ENCODE measurements at regions not wholly inside any gene's neighbourhood (a gene's known extent, or its start where the extent isn't known, plus 50 kb on each side); places are given as distances from the start of the nearest gene placed in this dataset.

DNA sequence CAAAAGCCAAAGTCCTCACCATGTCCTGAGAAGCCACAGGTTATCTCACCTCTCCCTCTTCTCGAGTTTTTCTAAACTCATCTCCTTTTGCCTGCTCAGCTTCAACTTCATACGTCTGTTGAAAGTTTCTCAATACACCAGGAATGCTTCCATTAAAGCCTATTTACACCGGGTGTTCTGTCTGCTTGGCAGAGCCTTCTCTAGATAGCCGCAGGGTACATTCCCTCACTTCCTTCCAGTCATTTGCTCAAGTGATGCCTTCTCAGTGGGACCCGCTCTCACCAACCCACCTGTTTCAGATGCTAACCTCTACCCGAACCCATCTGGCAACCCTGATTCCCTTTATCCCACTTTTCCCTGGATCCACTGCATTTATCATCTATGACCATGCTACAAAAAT is 257.0 kb upstream of the ADGRL2 start:
- H3K4me1 ChIP-seq (ENCODE audit: insufficient read depth, insufficient read length), result peaks cover 3% of the 10 kb centered on the region
- H3K9me3 ChIP-seq (ENCODE audit: insufficient read depth, low read length), result no peaks in the 10 kb centered on the region
- DNase-seq (ENCODE audit: low read depth, low spot score), result no peak
- H3K9ac ChIP-seq (ENCODE audit: insufficient read length, low read depth), result no peak overlapping the region
- no peak overlapping the region for H3K4me3 ChIP-seq (ENCODE audit: insufficient read length, low read depth)
- no peaks in the 10 kb centered on the region for H3K27me3 ChIP-seq (ENCODE audit: insufficient read depth, insufficient read length)
- TF ChIP-seq ZNF274 (IDR thresholded peaks at IDR 0.05; ENCODE audit: low read depth, low read length), result no peak
- TF ChIP-seq YY1 (IDR thresholded peaks at IDR 0.05; ENCODE audit: insufficient read depth, insufficient read length), result no peak
- no peak for TF ChIP-seq SUZ12 (IDR thresholded peaks at IDR 0.05; ENCODE audit: extremely low read depth, insufficient read depth, insufficient read length)
- H3K36me3 ChIP-seq (ENCODE audit: insufficient read depth, insufficient read length, low read length), result no peaks in the 10 kb centered on the region

DNA sequence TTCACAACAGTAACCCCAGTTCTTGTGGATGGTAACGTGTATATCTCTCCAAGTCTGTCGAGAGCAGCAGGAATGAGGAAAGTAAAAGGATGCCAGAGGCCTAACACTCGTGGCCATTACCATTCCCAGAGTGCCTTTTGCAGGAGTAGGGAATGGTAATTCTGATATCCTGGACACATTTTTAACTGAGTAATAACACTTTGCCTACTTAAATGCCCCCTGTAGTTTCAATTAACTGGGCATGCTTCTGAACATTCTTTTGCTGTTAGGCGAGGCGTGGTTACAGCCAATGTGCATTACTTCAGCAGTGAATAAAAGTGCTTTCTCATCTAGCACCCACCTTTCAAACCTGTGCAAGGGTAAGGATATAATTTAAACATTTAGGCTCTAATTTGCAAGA is 258.5 kb upstream of the ADGRL2 start:
- Histone ChIP-seq H3K4me1 (ENCODE audit: insufficient read depth, insufficient read length) (peaks cover 3% of the 10 kb centered on the region), H3K36me3 (ENCODE audit: insufficient read depth, insufficient read length, low read length) (no peaks in the 10 kb centered on the region), H3K9ac (ENCODE audit: insufficient read length, low read depth) (no peak overlapping the region), H3K9me3 (ENCODE audit: insufficient read depth, low read length) (no peaks in the 10 kb centered on the region), H3K4me3 (ENCODE audit: insufficient read length, low read depth) (no peak overlapping the region), H3K27me3 (ENCODE audit: insufficient read depth, insufficient read length) (no peaks in the 10 kb centered on the region)
- no peak for DNase-seq (ENCODE audit: low read depth, low spot score)
- TF ChIP-seq YY1 (IDR thresholded peaks at IDR 0.05; ENCODE audit: insufficient read depth, insufficient read length), result no peak
- TF ChIP-seq ZNF274 (IDR thresholded peaks at IDR 0.05; ENCODE audit: low read depth, low read length), result no peak
- TF ChIP-seq SUZ12 (IDR thresholded peaks at IDR 0.05; ENCODE audit: extremely low read depth, insufficient read depth, insufficient read length), result no peak

DNA sequence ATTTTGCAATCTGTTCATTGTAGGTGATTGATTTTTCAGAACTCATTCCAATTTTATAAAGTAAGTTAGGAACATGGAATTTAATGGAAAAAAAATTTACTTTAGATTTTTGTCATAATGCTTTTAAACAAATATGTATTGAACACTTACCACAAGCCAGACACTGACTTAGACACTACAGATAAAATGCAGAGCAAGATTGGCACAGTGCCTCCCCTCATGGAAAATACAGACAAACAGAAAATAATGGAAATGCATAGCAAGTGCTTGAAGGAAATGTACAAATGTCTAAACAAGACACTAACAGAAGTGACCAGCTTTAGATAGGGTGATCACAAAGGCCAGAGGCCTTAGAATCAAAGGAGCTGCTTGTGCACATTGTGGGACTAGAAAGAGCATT is 260.5 kb upstream of the ADGRL2 start:
- Histone ChIP-seq H3K4me3 (ENCODE audit: insufficient read length, low read depth) (no peak overlapping the region), H3K9me3 (ENCODE audit: insufficient read depth, low read length) (no peaks in the 10 kb centered on the region), H3K27me3 (ENCODE audit: insufficient read depth, insufficient read length) (no peaks in the 10 kb centered on the region), H3K9ac (ENCODE audit: insufficient read length, low read depth) (no peak overlapping the region), H3K4me1 (ENCODE audit: insufficient read depth, insufficient read length) (no peaks in the 10 kb centered on the region), H3K36me3 (ENCODE audit: insufficient read depth, insufficient read length, low read length) (no peaks in the 10 kb centered on the region)
- no peak for TF ChIP-seq SUZ12 (IDR thresholded peaks at IDR 0.05; ENCODE audit: extremely low read depth, insufficient read depth, insufficient read length)
- TF ChIP-seq ZNF274 (IDR thresholded peaks at IDR 0.05; ENCODE audit: low read depth, low read length), result no peak
- TF ChIP-seq YY1 (IDR thresholded peaks at IDR 0.05; ENCODE audit: insufficient read depth, insufficient read length), result no peak
- no peak for DNase-seq (ENCODE audit: low read depth, low spot score)

DNA sequence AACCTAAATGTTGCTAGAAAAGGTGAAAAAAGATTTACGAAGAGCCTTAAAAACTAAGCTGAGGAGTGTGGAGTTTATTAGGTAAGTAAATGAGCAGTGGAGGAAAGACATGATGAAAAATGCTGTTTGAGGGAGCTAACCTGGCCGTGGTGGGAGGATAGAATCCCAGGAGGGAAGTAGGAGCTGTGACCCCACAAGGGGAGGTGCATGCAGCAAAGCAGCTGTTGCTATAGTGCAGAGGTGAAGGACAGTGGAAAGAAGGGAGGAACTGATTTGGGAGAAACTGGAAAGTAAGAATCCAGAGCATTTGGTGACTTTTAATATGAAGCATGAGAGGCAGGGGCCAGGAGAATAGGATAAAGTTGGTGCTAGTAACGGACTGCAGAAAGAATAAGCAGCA is 271.7 kb upstream of the ADGRL2 start:
- no peaks in the 10 kb centered on the region for H3K36me3 ChIP-seq (ENCODE audit: insufficient read depth, insufficient read length, low read length)
- no peak overlapping the region for H3K4me3 ChIP-seq (ENCODE audit: insufficient read length, low read depth)
- H3K9ac ChIP-seq (ENCODE audit: insufficient read length, low read depth), result no peak overlapping the region
- H3K9me3 ChIP-seq (ENCODE audit: insufficient read depth, low read length), result no peaks in the 10 kb centered on the region
- DNase-seq (ENCODE audit: low read depth, low spot score), result no peak
- no peaks in the 10 kb centered on the region for H3K4me1 ChIP-seq (ENCODE audit: insufficient read depth, insufficient read length)
- TF ChIP-seq SUZ12 (IDR thresholded peaks at IDR 0.05; ENCODE audit: extremely low read depth, insufficient read depth, insufficient read length), result no peak
- TF ChIP-seq ZNF274 (IDR thresholded peaks at IDR 0.05; ENCODE audit: low read depth, low read length), result no peak
- TF ChIP-seq YY1 (IDR thresholded peaks at IDR 0.05; ENCODE audit: insufficient read depth, insufficient read length), result no peak
- H3K27me3 ChIP-seq (ENCODE audit: insufficient read depth, insufficient read length), result no peaks in the 10 kb centered on the region

DNA sequence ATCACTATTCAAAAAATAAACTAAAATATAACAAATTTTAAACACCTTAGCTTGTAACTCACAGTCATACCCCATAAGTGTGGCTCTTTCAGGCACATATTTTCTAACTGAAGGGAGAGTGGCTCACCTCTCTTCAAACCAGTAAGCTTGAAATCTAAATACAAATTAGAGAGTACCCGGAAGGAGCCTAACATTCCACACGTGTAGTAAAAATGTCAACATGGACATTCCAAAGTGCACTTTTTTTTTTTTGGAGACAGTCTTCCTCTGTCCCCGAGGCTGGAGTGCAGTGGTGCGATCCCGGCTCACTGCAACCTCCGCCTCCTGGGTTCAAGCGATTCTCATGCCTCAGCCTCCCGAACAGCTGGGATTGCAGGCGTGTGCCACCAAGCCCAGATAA is 275.6 kb upstream of the ADGRL2 start:
- no peaks in the 10 kb centered on the region for H3K36me3 ChIP-seq (ENCODE audit: insufficient read depth, insufficient read length, low read length)
- TF ChIP-seq YY1 (IDR thresholded peaks at IDR 0.05; ENCODE audit: insufficient read depth, insufficient read length) (no peak), SUZ12 (IDR thresholded peaks at IDR 0.05; ENCODE audit: extremely low read depth, insufficient read depth, insufficient read length) (no peak), ZNF274 (IDR thresholded peaks at IDR 0.05; ENCODE audit: low read depth, low read length) (no peak)
- no peaks in the 10 kb centered on the region for H3K4me1 ChIP-seq (ENCODE audit: insufficient read depth, insufficient read length)
- H3K4me3 ChIP-seq (ENCODE audit: insufficient read length, low read depth), result no peak overlapping the region
- H3K9ac ChIP-seq (ENCODE audit: insufficient read length, low read depth), result no peak overlapping the region
- no peaks in the 10 kb centered on the region for H3K9me3 ChIP-seq (ENCODE audit: insufficient read depth, low read length)
- no peaks in the 10 kb centered on the region for H3K27me3 ChIP-seq (ENCODE audit: insufficient read depth, insufficient read length)
- DNase-seq (ENCODE audit: low read depth, low spot score), result no peak

DNA sequence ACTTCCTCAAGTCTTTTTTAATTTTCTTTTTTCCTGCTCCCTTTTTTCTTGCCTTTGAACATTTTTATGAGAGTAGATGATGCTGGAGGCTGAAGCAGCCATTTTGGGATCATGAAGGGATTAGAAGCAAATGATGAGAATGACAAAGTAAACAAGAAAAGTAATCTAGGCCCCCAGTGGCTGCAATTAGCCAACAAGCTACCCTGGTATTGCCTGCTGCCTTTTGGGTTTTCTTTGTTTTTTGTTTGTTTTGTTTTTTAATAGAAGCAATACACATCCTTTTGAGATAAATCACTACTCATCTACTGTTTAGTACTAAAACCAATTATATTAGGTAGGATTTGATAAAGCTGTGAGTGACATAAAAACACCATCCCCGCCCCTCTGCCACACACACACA is 280.7 kb upstream of the ADGRL2 start:
- H3K4me3 ChIP-seq (ENCODE audit: insufficient read length, low read depth), result no peak overlapping the region
- no peaks in the 10 kb centered on the region for H3K4me1 ChIP-seq (ENCODE audit: insufficient read depth, insufficient read length)
- H3K27me3 ChIP-seq (ENCODE audit: insufficient read depth, insufficient read length), result no peaks in the 10 kb centered on the region
- no peak for TF ChIP-seq YY1 (IDR thresholded peaks at IDR 0.05; ENCODE audit: insufficient read depth, insufficient read length)
- TF ChIP-seq ZNF274 (IDR thresholded peaks at IDR 0.05; ENCODE audit: low read depth, low read length), result no peak
- no peak for TF ChIP-seq SUZ12 (IDR thresholded peaks at IDR 0.05; ENCODE audit: extremely low read depth, insufficient read depth, insufficient read length)
- H3K9ac ChIP-seq (ENCODE audit: insufficient read length, low read depth), result no peak overlapping the region
- H3K36me3 ChIP-seq (ENCODE audit: insufficient read depth, insufficient read length, low read length), result no peaks in the 10 kb centered on the region
- DNase-seq (ENCODE audit: low read depth, low spot score), result no peak
- no peaks in the 10 kb centered on the region for H3K9me3 ChIP-seq (ENCODE audit: insufficient read depth, low read length)

DNA sequence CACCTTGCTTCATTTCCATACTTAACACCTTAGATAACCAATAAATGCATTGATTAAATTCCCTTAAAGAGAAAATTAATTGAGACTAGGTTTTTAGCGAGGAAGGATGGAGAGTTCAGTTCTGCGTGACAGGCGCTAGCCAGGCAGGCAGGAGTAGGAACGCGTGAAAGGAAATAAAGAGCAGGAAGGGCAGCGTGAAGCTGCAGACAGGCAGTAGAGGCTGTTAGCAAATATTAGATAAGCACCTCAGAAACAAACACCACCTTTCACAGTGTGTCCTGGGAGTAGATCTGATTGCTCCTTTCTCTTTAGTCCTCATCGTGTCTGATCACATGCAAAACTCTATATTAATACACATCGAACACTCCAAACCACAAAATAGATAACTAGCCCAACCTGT is 282.7 kb upstream of the ADGRL2 start:
- no peak for TF ChIP-seq YY1 (IDR thresholded peaks at IDR 0.05; ENCODE audit: insufficient read depth, insufficient read length)
- no peak for TF ChIP-seq SUZ12 (IDR thresholded peaks at IDR 0.05; ENCODE audit: extremely low read depth, insufficient read depth, insufficient read length)
- no peak for TF ChIP-seq ZNF274 (IDR thresholded peaks at IDR 0.05; ENCODE audit: low read depth, low read length)
- no peak overlapping the region for H3K4me3 ChIP-seq (ENCODE audit: insufficient read length, low read depth)
- H3K27me3 ChIP-seq (ENCODE audit: insufficient read depth, insufficient read length), result no peaks in the 10 kb centered on the region
- H3K9ac ChIP-seq (ENCODE audit: insufficient read length, low read depth), result no peak overlapping the region
- no peaks in the 10 kb centered on the region for H3K36me3 ChIP-seq (ENCODE audit: insufficient read depth, insufficient read length, low read length)
- no peak for DNase-seq (ENCODE audit: low read depth, low spot score)
- no peaks in the 10 kb centered on the region for H3K9me3 ChIP-seq (ENCODE audit: insufficient read depth, low read length)
- H3K4me1 ChIP-seq (ENCODE audit: insufficient read depth, insufficient read length), result no peaks in the 10 kb centered on the region
